SK-N-SH treated with all-trans-retinoic acid at 6 μM for 48 hours (cell line): ENCODE measurements at regions not wholly inside any gene's neighbourhood (a gene's known extent, or its start where the extent isn't known, plus 50 kb on each side); places are given as distances from the start of the nearest gene placed in this dataset.

Experiments
- ATAC-seq: fragments of 200-7000 bp; cut with Tn5 transposase; 3 replicates; pipeline ENCODE4 v1.9.1; 2020; ENCODE audit warnings: mild to moderate bottlenecking, moderate library complexity
- ARNTL ChIP-seq: fragments of 450-650 bp; formaldehyde crosslinking; IDR thresholded peaks from 2 replicates; pipeline ENCODE4 v1.5.0; 2020; ENCODE audit warnings: low read depth, mild to moderate bottlenecking, moderate library complexity, borderline replicate concordance
- BACH2 ChIP-seq: fragments of 250-450 bp; sonication (Bioruptor Pico); IDR thresholded peaks from 2 replicates; pipeline ENCODE4 v1.9.0; 2021; ENCODE audit warnings: mild to moderate bottlenecking, borderline replicate concordance
- CSDC2 ChIP-seq: fragments of 250-450 bp; sonication (Bioruptor Pico); IDR thresholded peaks from 2 replicates; pipeline ENCODE4 v1.5.0; 2020; ENCODE audit warnings: mild to moderate bottlenecking, moderate library complexity
- CSRNP3 ChIP-seq: fragments of 250-450 bp; sonication (Bioruptor Pico); IDR thresholded peaks from 2 replicates; pipeline ENCODE4 v1.5.1; 2021; ENCODE audit warnings: mild to moderate bottlenecking, moderate library complexity
- ESRRG ChIP-seq: fragments of 250-450 bp; sonication (Bioruptor Pico); IDR thresholded peaks from 2 replicates; pipeline ENCODE4 v1.6.1; 2021; ENCODE audit warnings: mild to moderate bottlenecking
- GLIS3 ChIP-seq: fragments of 250-450 bp; sonication (Bioruptor Pico); IDR thresholded peaks from 2 replicates; pipeline ENCODE4 v1.5.0; 2020; ENCODE audit warnings: mild to moderate bottlenecking, moderate library complexity
- ISL1 ChIP-seq: fragments of 250-450 bp; sonication (Bioruptor Pico); IDR thresholded peaks from 2 replicates; pipeline ENCODE4 v2.1.2; 2022; ENCODE audit warnings: mild to moderate bottlenecking, moderate library complexity
- OSR1 ChIP-seq: fragments of 250-450 bp; sonication (Bioruptor Pico); IDR thresholded peaks from 2 replicates; pipeline ENCODE4 v1.8.0; 2022; ENCODE audit warnings: moderate library complexity, mild to moderate bottlenecking, inconsistent platforms
- PATZ1 ChIP-seq: fragments of 250-450 bp; sonication (Bioruptor Pico); IDR thresholded peaks from 2 replicates; pipeline ENCODE4 v1.8.0; 2020; ENCODE audit warnings: mild to moderate bottlenecking, moderate library complexity, borderline replicate concordance
- PPARA ChIP-seq: fragments of 250-450 bp; sonication (Bioruptor Pico); IDR thresholded peaks from 2 replicates; pipeline ENCODE4 v1.5.0; 2020; ENCODE audit warnings: mild to moderate bottlenecking, borderline replicate concordance
- RARB ChIP-seq: fragments of 250-450 bp; sonication (Bioruptor Pico); IDR thresholded peaks from 2 replicates; pipeline ENCODE4 v1.8.0; 2021; ENCODE audit warnings: mild to moderate bottlenecking, moderate library complexity
- SNAI2 ChIP-seq: fragments of 250-450 bp; sonication (Bioruptor Pico); IDR thresholded peaks from 2 replicates; pipeline ENCODE4 v1.5.0; 2020; ENCODE audit warnings: mild to moderate bottlenecking, moderate library complexity
- TCF4 ChIP-seq: fragments of 250-450 bp; sonication (Bioruptor Pico); IDR thresholded peaks from 2 replicates; pipeline ENCODE4 v1.8.0; 2021; ENCODE audit warnings: mild to moderate bottlenecking, moderate library complexity, borderline replicate concordance
- TOX ChIP-seq: fragments of 250-450 bp; sonication (Bioruptor Pico); IDR thresholded peaks from 2 replicates; pipeline ENCODE4 v1.8.0; 2021; ENCODE audit warnings: mild to moderate bottlenecking, moderate library complexity, borderline replicate concordance
- ZC3H10 ChIP-seq: fragments of 250-450 bp; sonication (Bioruptor Pico); IDR thresholded peaks from 2 replicates; pipeline ENCODE4 v1.5.1; 2021; ENCODE audit warnings: mild to moderate bottlenecking, moderate library complexity
- ZFP30 ChIP-seq: fragments of 450-650 bp; formaldehyde crosslinking; IDR thresholded peaks from 2 replicates; pipeline ENCODE4 v1.5.0; 2022; ENCODE audit warnings: mild to moderate bottlenecking, moderate library complexity
- ZNF565 ChIP-seq: fragments of 450-650 bp; formaldehyde crosslinking; conservative IDR thresholded peaks from 2 replicates; pipeline ENCODE4 v1.5.0; 2020; ENCODE audit warnings: low read depth, mild to moderate bottlenecking, moderate library complexity
- ZNF8 ChIP-seq: fragments of 450-650 bp; formaldehyde crosslinking; IDR thresholded peaks from 2 replicates; pipeline ENCODE4 v1.5.0; 2020; ENCODE audit warnings: mild to moderate bottlenecking, moderate library complexity
- TF ChIP-seq, protein P1 (sequence below): fragments of 250-450 bp; sonication (Bioruptor Pico); IDR thresholded peaks from 2 replicates; pipeline ENCODE4 v1.8.0; 2021; ENCODE audit warnings: low read depth, mild to moderate bottlenecking, moderate library complexity, borderline replicate concordance
- TF ChIP-seq, protein P2 (sequence below): fragments of 250-450 bp; sonication (Bioruptor Pico); IDR thresholded peaks from 2 replicates; pipeline ENCODE4 v1.5.0; 2020; ENCODE audit warnings: mild to moderate bottlenecking, moderate library complexity
- TF ChIP-seq, protein P3 (sequence below): fragments of 250-450 bp; sonication (Bioruptor Pico); IDR thresholded peaks from 2 replicates; pipeline ENCODE4 v1.5.1; 2020; ENCODE audit warnings: low read depth, mild to moderate bottlenecking, moderate library complexity

DNA sequence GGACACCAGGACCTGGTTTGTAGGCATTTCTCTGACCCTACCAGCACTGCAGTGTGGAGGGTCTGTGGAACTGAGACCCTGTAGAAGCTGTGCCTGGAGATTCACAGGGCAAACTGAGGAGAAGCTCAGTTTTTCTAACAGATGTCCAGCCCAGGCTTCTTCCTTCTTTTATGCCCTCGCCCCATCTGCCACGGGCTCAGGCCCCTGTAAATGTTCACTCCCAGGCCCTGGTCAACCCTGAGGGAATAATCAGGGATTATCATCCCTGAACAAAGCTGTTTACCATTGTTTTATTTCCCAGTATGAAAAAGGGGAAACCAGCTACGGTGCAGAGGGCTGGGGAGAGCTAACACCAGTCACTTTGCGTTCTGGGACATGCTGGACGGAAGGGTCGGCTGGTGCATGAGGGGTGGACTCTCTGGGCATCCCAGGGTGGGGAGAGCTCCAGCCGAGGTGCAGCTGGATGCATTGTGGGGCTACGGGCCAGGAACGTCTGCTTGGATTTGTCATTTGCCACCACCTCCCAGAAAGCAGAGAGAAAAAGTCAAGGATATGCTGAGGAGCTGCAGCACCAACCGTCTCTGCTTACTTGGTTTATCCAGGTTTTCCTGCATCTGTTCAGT lies 183.8 kb downstream of the TFCP2L1 start:
- ATAC-seq, result no peak
- TF ChIP-seq BACH2 (CRISPR knock-in tag), result no peak
- TF ChIP-seq PPARA, result no peak
- no peak for TF ChIP-seq SNAI2 (CRISPR knock-in tag)
- TF ChIP-seq TCF4 (CRISPR knock-in tag), result no peak
- TF ChIP-seq OSR1 (CRISPR knock-in tag), result no peak
- TF ChIP-seq, protein P1, sequence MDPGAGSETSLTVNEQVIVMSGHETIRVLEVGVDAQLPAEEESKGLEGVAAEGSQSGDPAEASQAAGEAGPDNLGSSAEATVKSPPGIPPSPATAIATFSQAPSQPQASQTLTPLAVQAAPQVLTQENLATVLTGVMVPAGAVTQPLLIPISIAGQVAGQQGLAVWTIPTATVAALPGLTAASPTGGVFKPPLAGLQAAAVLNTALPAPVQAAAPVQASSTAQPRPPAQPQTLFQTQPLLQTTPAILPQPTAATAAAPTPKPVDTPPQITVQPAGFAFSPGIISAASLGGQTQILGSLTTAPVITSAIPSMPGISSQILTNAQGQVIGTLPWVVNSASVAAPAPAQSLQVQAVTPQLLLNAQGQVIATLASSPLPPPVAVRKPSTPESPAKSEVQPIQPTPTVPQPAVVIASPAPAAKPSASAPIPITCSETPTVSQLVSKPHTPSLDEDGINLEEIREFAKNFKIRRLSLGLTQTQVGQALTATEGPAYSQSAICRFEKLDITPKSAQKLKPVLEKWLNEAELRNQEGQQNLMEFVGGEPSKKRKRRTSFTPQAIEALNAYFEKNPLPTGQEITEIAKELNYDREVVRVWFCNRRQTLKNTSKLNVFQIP (CRISPR knock-in tag), result no peak
- TF ChIP-seq ZNF565 (CRISPR knock-in tag), result no peak
- no peak for TF ChIP-seq GLIS3 (CRISPR knock-in tag)
- TF ChIP-seq CSRNP3 (CRISPR knock-in tag), result no peak
- no peak for TF ChIP-seq TOX (CRISPR knock-in tag)
- no peak for TF ChIP-seq ARNTL (CRISPR knock-in tag)
- no peak for TF ChIP-seq ZNF8 (CRISPR knock-in tag)
- no peak for TF ChIP-seq PATZ1

GRCh38 chr2:121102941-121103340 lies 182.1 kb downstream of the TFCP2L1 start:
- TF ChIP-seq, protein P2, sequence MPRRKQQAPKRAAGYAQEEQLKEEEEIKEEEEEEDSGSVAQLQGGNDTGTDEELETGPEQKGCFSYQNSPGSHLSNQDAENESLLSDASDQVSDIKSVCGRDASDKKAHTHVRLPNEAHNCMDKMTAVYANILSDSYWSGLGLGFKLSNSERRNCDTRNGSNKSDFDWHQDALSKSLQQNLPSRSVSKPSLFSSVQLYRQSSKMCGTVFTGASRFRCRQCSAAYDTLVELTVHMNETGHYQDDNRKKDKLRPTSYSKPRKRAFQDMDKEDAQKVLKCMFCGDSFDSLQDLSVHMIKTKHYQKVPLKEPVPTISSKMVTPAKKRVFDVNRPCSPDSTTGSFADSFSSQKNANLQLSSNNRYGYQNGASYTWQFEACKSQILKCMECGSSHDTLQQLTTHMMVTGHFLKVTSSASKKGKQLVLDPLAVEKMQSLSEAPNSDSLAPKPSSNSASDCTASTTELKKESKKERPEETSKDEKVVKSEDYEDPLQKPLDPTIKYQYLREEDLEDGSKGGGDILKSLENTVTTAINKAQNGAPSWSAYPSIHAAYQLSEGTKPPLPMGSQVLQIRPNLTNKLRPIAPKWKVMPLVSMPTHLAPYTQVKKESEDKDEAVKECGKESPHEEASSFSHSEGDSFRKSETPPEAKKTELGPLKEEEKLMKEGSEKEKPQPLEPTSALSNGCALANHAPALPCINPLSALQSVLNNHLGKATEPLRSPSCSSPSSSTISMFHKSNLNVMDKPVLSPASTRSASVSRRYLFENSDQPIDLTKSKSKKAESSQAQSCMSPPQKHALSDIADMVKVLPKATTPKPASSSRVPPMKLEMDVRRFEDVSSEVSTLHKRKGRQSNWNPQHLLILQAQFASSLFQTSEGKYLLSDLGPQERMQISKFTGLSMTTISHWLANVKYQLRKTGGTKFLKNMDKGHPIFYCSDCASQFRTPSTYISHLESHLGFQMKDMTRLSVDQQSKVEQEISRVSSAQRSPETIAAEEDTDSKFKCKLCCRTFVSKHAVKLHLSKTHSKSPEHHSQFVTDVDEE (CRISPR knock-in tag), result no peak
- TF ChIP-seq TCF4 (CRISPR knock-in tag) (no peak), SNAI2 (CRISPR knock-in tag) (no peak), ZFP30 (no peak), ESRRG (CRISPR knock-in tag) (no peak), PPARA (no peak), CSDC2 (CRISPR knock-in tag) (no peak), RARB (CRISPR knock-in tag) (no peak), ARNTL (CRISPR knock-in tag) (no peak), CSRNP3 (CRISPR knock-in tag) (no peak), GLIS3 (CRISPR knock-in tag) (no peak), ISL1 (CRISPR knock-in tag) (no peak), ZC3H10 (CRISPR knock-in tag) (no peak), BACH2 (CRISPR knock-in tag) (no peak), TOX (CRISPR knock-in tag) (no peak), ZNF565 (CRISPR knock-in tag) (no peak), ZNF8 (CRISPR knock-in tag) (no peak)
- TF ChIP-seq, protein P3, sequence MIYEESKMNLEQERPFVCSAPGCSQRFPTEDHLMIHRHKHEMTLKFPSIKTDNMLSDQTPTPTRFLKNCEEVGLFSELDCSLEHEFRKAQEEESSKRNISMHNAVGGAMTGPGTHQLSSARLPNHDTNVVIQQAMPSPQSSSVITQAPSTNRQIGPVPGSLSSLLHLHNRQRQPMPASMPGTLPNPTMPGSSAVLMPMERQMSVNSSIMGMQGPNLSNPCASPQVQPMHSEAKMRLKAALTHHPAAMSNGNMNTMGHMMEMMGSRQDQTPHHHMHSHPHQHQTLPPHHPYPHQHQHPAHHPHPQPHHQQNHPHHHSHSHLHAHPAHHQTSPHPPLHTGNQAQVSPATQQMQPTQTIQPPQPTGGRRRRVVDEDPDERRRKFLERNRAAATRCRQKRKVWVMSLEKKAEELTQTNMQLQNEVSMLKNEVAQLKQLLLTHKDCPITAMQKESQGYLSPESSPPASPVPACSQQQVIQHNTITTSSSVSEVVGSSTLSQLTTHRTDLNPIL (CRISPR knock-in tag), result no peak
- ATAC-seq, result no peak
